ENCODE measurements at regions not wholly inside any gene's neighbourhood (a gene's known extent, or its start where the extent isn't known, plus 50 kb on each side); places are given as distances from the start of the nearest gene placed in this dataset.

DNA sequence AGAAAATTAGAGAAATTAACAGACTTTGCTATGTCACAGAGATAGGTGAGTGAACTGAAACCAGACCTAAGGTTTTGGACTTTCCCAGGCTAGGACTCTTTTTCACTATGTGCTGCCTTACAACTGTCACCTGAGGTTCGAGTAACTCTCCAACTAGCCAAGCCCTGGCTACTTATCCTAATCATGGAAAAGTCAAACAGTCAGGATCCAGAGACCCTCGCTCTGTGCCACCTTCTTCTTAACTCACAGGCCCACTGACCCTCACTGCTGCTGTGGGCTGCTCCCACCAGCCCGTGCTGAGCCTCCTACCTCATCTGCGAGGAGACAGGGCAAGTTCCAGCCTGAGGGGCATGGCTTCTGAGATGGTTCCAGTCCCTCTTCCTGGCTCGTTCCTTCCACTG, 211.4 kb upstream of the KLF14 start:
- TF ChIP-seq POLR2AphosphoS5 (IDR thresholded peaks at IDR 0.05; ENCODE audit: low read depth, low read length) (peak; percentile 20; the same call in 1 of the 2 replicates), EZH2phosphoT487 (IDR thresholded peaks at IDR 0.05; ENCODE audit: borderline replicate concordance) (no peak)
- Histone ChIP-seq H3K79me2 (ENCODE audit: insufficient read depth, low read length) (peaks cover 100% of the 10 kb centered on the region), H3K9ac (ENCODE audit: low read length) (peak overlapping the region; percentile 27), H4K20me1 (ENCODE audit: insufficient read depth) (no peaks in the 10 kb centered on the region), H3K27ac (ENCODE audit: low read depth, low read length) (peak overlapping the region; percentile 85), H3K9me3 (ENCODE audit: control insufficient read depth in 1 of 2, insufficient read depth in 1 of 2, low read depth in 1 of 2, low read length in 2 of 2) (no peaks in the 10 kb centered on the region), H2AFZ (ENCODE audit: low read depth, low read length, poor library complexity, severe bottlenecking) (no peak overlapping the region), H3K9me2 (ENCODE audit: insufficient read depth) (no peaks in the 10 kb centered on the region), H3K4me2 (ENCODE audit: low read length) (no peak overlapping the region), H3K4me3 (replicated peaks in 1 of 2; ENCODE audit: low read depth in 1 of 2, low read length in 2 of 2) (no peak overlapping the region), H3K27me3 (ENCODE audit: insufficient read depth, low read length) (no peaks in the 10 kb centered on the region), H3K4me1 (ENCODE audit: control insufficient read depth in 1 of 2, insufficient read depth in 2 of 2, low read length in 2 of 2) (peaks cover 76 to 96% of the 10 kb centered on the region in 2 experiments), H3K36me3 (ENCODE audit: control insufficient read depth in 1 of 2, insufficient read depth in 2 of 2, low read length in 2 of 2) (peaks cover 26 to 50% of the 10 kb centered on the region in 2 experiments)
- POLR2A ChIA-PET, result interaction anchor here (1.2 to 4.5 kb wide), 5 partner anchors 9 to 48 kb away, joined by 4 to 21 read pairs (median 6); no protein-coding TSS in a partner anchor
- no TSS peak for BruUV-seq (replicated peaks)
- DNase-seq (ENCODE audit: low read depth, low spot score), result no peak
- CTCF ChIA-PET, result no interaction called here
- ATAC-seq, result no peak
- RAD21 ChIA-PET (ENCODE audit: low non-redundant PET in 1 of 2, low total read pairs in 2 of 2, uncharacterized antibody in 2 of 2, unreplicated experiment in 2 of 2), result no interaction called here
- intact Hi-C loops (cut with micrococcal nuclease), result no loop called here

DNA sequence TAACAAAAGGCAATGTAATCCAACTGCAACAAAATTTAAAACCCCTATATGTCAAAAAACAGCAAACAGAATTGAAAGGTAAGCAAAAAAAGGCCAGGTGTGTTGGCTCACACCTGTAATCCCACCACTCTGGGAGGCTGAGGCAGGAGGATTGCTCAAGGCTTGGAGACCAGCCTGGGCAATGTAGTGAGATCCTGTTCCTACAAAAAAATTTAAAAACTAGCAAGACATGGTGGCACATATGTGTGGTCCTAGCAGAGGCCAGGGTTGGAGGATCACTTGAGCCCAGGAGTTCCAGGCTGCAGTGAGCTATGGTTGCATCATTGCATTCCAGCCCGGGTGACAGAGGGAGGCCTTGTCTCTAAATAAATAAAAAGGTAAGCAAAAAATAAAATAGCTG, 212.1 kb upstream of the KLF14 start:
- Histone ChIP-seq H3K27ac (ENCODE audit: low read depth, low read length) (peak overlapping the region; percentile 85), H3K9me3 (ENCODE audit: control insufficient read depth in 1 of 2, insufficient read depth in 1 of 2, low read depth in 1 of 2, low read length in 2 of 2) (no peaks in the 10 kb centered on the region), H4K20me1 (ENCODE audit: insufficient read depth) (no peaks in the 10 kb centered on the region), H3K9ac (ENCODE audit: low read length) (peak overlapping the region; percentile 6; the same call in 1 of the 2 replicates), H3K27me3 (ENCODE audit: insufficient read depth, low read length) (no peaks in the 10 kb centered on the region), H3K4me3 (replicated peaks in 1 of 2; ENCODE audit: low read depth in 1 of 2, low read length in 2 of 2) (no peak overlapping the region), H3K4me2 (ENCODE audit: low read length) (peak overlapping the region; percentile 6; the same call in 1 of the 2 replicates), H3K9me2 (ENCODE audit: insufficient read depth) (no peaks in the 10 kb centered on the region), H3K4me1 (ENCODE audit: control insufficient read depth in 1 of 2, insufficient read depth in 2 of 2, low read length in 2 of 2) (peaks cover 73 to 96% of the 10 kb centered on the region in 2 experiments), H2AFZ (ENCODE audit: low read depth, low read length, poor library complexity, severe bottlenecking) (no peak overlapping the region), H3K79me2 (ENCODE audit: insufficient read depth, low read length) (peaks cover 100% of the 10 kb centered on the region), H3K36me3 (ENCODE audit: control insufficient read depth in 1 of 2, insufficient read depth in 2 of 2, low read length in 2 of 2) (peaks cover 26 to 52% of the 10 kb centered on the region in 2 experiments)
- RAD21 ChIA-PET (ENCODE audit: low non-redundant PET in 1 of 2, low total read pairs in 2 of 2, uncharacterized antibody in 2 of 2, unreplicated experiment in 2 of 2), result no interaction called here
- POLR2A ChIA-PET, result interaction anchor here (1.0 to 4.5 kb wide), 6 partner anchors 10 to 49 kb away, joined by 3 to 21 read pairs (median 6); no protein-coding TSS in a partner anchor
- DNase-seq (ENCODE audit: low read depth, low spot score) (no peak), ATAC-seq (no peak)
- BruUV-seq (replicated peaks), result no TSS peak
- TF ChIP-seq POLR2AphosphoS5 (IDR thresholded peaks at IDR 0.05; ENCODE audit: low read depth, low read length), result peak; percentile 25; the same call in 1 of the 2 replicates
- TF ChIP-seq CEBPB (IDR thresholded peaks at IDR 0.05; ENCODE audit: low read depth), result peak; percentile 62
- TF ChIP-seq, protein P1, sequence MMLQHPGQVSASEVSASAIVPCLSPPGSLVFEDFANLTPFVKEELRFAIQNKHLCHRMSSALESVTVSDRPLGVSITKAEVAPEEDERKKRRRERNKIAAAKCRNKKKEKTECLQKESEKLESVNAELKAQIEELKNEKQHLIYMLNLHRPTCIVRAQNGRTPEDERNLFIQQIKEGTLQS (IDR thresholded peaks at IDR 0.05), result 0 out of 2 replicates have a peak, but pooled peaks have one; percentile 69
- no peak for TF ChIP-seq EGR1 (IDR thresholded peaks at IDR 0.05; ENCODE audit: low read depth)
- CTCF ChIA-PET, result interaction anchor here (1.9 to 2.2 kb wide), 2 partner anchors 14 to 49 kb away, joined by 7 to 12 read pairs; no protein-coding TSS in a partner anchor
- intact Hi-C loops (cut with micrococcal nuclease), result no loop called here
